ELR (cell line): ENCODE measurements at regions not wholly inside any gene's neighbourhood (a gene's known extent, or its start where the extent isn't known, plus 50 kb on each side); places are given as distances from the start of the nearest gene placed in this dataset.
A peak's percentile ranks its signal among the peaks of the same experiment; 100 is the strongest.

ENCODE experiments used
- DNase-seq: peaks from one replicate; pipeline ENCODE4 v3.0.0-alpha.2; 2015; ENCODE audit warnings: low read depth

- peak; percentile 90 for DNase-seq
Measured at GRCh38 chr11:23359297-23359696, 499.0 kb upstream of the CCDC179 start.

GRCh38 chr11:23364076-23364475 lies 503.8 kb upstream of the CCDC179 start:
- peak; percentile 9 for DNase-seq

- peak; percentile 26 for DNase-seq
Measured at GRCh38 chr11:23370580-23371275, 510.5 kb upstream of the CCDC179 start.

GRCh38 chr11:23377909-23378308 lies 517.6 kb upstream of the CCDC179 start:
- no peak for DNase-seq

- no peak for DNase-seq
Measured at GRCh38 chr11:23391031-23391430, 530.8 kb upstream of the CCDC179 start.

- no peak for DNase-seq
Measured at GRCh38 chr11:23398052-23398451, 537.8 kb upstream of the CCDC179 start.

- no peak for DNase-seq
Measured at GRCh38 chr11:23399995-23400394, 539.7 kb upstream of the CCDC179 start.

GRCh38 chr11:23403210-23404185 lies 543.2 kb upstream of the CCDC179 start:
- DNase-seq, result no peak

GRCh38 chr11:23404225-23405160 lies 544.2 kb upstream of the CCDC179 start:
- no peak for DNase-seq

GRCh38 chr11:23405350-23405937 lies 545.2 kb upstream of the CCDC179 start:
- DNase-seq, result no peak

GRCh38 chr11:23406131-23406819 lies 546.0 kb upstream of the CCDC179 start:
- DNase-seq, result no peak

- DNase-seq, result no peak
Measured at GRCh38 chr11:23413057-23413456, 552.8 kb upstream of the CCDC179 start.

- peak; percentile 1 for DNase-seq
Measured at GRCh38 chr11:23423104-23423503, 562.8 kb upstream of the CCDC179 start.

GRCh38 chr11:23423656-23424055 lies 563.4 kb upstream of the CCDC179 start:
- no peak for DNase-seq

- DNase-seq, result no peak
Measured at GRCh38 chr11:23425381-23425780, 565.1 kb upstream of the CCDC179 start.

GRCh38 chr11:23429569-23429968 lies 569.3 kb upstream of the CCDC179 start:
- no peak for DNase-seq

- no peak for DNase-seq
Measured at GRCh38 chr11:23453522-23453921, 593.2 kb upstream of the CCDC179 start.

GRCh38 chr11:23455321-23455891 lies 595.1 kb upstream of the CCDC179 start:
- no peak for DNase-seq

GRCh38 chr11:23457641-23458040 lies 597.4 kb upstream of the CCDC179 start:
- DNase-seq, result no peak

- no peak for DNase-seq
Measured at GRCh38 chr11:23471878-23472277, 611.6 kb upstream of the CCDC179 start.

GRCh38 chr11:23473782-23474181 lies 613.5 kb upstream of the CCDC179 start:
- DNase-seq, result no peak
